GM23338 (cell line): ENCODE measurements at regions not wholly inside any gene's neighbourhood (a gene's known extent, or its start where the extent isn't known, plus 50 kb on each side); places are given as distances from the start of the nearest gene placed in this dataset.

Source experiments
- ATAC-seq: fragments of 200-7000 bp; cut with Tn5 transposase; 3 replicates; pipeline ENCODE4 v1.9.1; 2020
- DNase-seq: peaks from one replicate; pipeline ENCODE4 v3.0.0-alpha.2; 2015; ENCODE audit warnings: low spot score
- H2AFZ ChIP-seq: fragments of 200-600 bp; sonication (generic); 2 replicates; pipeline ENCODE4 v1.8.0; 2016; ENCODE audit warnings: antibody characterized with exemption, mild to moderate bottlenecking, moderate library complexity
- H3F3A ChIP-seq: fragments of 200-600 bp; sonication (generic); replicated peaks from 2 replicates; pipeline ENCODE4 v1.8.0; 2017; ENCODE audit warnings: antibody characterized with exemption, mixed run types, low read depth
- H3K27ac ChIP-seq: fragments of 200-600 bp; sonication (generic); 2 replicates; pipeline ENCODE4 v1.6.1; 2016; ENCODE audit warnings: low read depth
- H3K27me3 ChIP-seq: fragments of 200-600 bp; sonication (generic); 2 replicates; pipeline ENCODE4 v1.8.0; 2016; ENCODE audit warnings: mild to moderate bottlenecking, mixed run types, moderate library complexity; ENCODE audit not compliant: insufficient read depth
- H3K36me3 ChIP-seq: fragments of 200-600 bp; sonication (generic); 2 replicates; pipeline ENCODE4 v1.8.0; 2016; ENCODE audit warnings: mild to moderate bottlenecking; ENCODE audit not compliant: insufficient read depth
- H3K4me1 ChIP-seq: fragments of 200-600 bp; sonication (generic); 2 replicates; pipeline ENCODE4 v1.8.0; 2016; ENCODE audit warnings: mild to moderate bottlenecking, moderate library complexity; ENCODE audit not compliant: insufficient read depth
- H3K4me2 ChIP-seq: fragments of 200-600 bp; sonication (generic); 2 replicates; pipeline ENCODE4 v1.7.1; 2017; ENCODE audit warnings: mixed run types
- H3K4me3 ChIP-seq: fragments of 200-600 bp; sonication (generic); 2 replicates; pipeline ENCODE4 v1.6.1; 2016; ENCODE audit warnings: mixed run types
- H3K79me2 ChIP-seq: fragments of 200-600 bp; sonication (generic); replicated peaks from 2 replicates; pipeline ENCODE4 v1.8.0; 2017; ENCODE audit warnings: mild to moderate bottlenecking; ENCODE audit not compliant: insufficient read depth
- H3K9me2 ChIP-seq: fragments of 200-600 bp; sonication (generic); 2 replicates; pipeline ENCODE4 v1.8.0; 2017; ENCODE audit not compliant: insufficient read depth
- H4K20me1 ChIP-seq: fragments of 200-600 bp; sonication (generic); replicated peaks from 2 replicates; pipeline ENCODE4 v1.8.0; 2017; ENCODE audit warnings: mild to moderate bottlenecking; ENCODE audit not compliant: insufficient read depth
- H3K27ac Mint-ChIP-seq: 2 replicates; pipeline ENCODE4 v1.8.0; 2020; ENCODE audit warnings: inconsistent platforms, mild to moderate bottlenecking, moderate library complexity, mixed read lengths
- H3K27me3 Mint-ChIP-seq: 3 replicates; pipeline ENCODE4 v1.8.0; 2022; ENCODE audit warnings: low read depth, mild to moderate bottlenecking, moderate library complexity, mixed read lengths, inconsistent platforms; ENCODE audit not compliant: insufficient read depth, poor library complexity
- H3K36me3 Mint-ChIP-seq: 3 replicates; pipeline ENCODE4 v1.8.0; 2021; ENCODE audit warnings: low read depth, mild to moderate bottlenecking, inconsistent platforms, moderate library complexity, mixed read lengths
- H3K4me1 Mint-ChIP-seq: 3 replicates; pipeline ENCODE4 v1.8.0; 2020; ENCODE audit warnings: mild to moderate bottlenecking, inconsistent platforms, mixed read lengths
- H3K4me3 Mint-ChIP-seq: 3 replicates; pipeline ENCODE4 v1.8.0; 2021; ENCODE audit warnings: moderate library complexity, mild to moderate bottlenecking, inconsistent platforms, mixed read lengths
- H3K9me3 Mint-ChIP-seq: 3 replicates; pipeline ENCODE4 v1.8.0; 2020; ENCODE audit warnings: moderate library complexity, mild to moderate bottlenecking, inconsistent platforms, mixed read lengths
- CREB1 ChIP-seq: fragments of 250-450 bp; sonication (Bioruptor Pico); IDR thresholded peaks from 2 replicates; pipeline ENCODE4 v1.5.0; 2020; ENCODE audit warnings: low read depth, mild to moderate bottlenecking, moderate library complexity
- EZH2 ChIP-seq: fragments of 200-600 bp; sonication (generic); IDR thresholded peaks from one replicate; pipeline ENCODE4 v1.8.0; 2017; ENCODE audit warnings: antibody characterized with exemption, mild to moderate bottlenecking, low read depth; ENCODE audit not compliant: unreplicated experiment
- EZH2phosphoT487 ChIP-seq: fragments of 200-600 bp; sonication (generic); IDR thresholded peaks from one replicate; pipeline ENCODE4 v1.8.1; 2018; ENCODE audit warnings: antibody characterized with exemption; ENCODE audit not compliant: unreplicated experiment
- JUNB ChIP-seq: IDR thresholded peaks from one replicate; pipeline ENCODE4 v1.6.1; 2016; ENCODE audit warnings: antibody characterized with exemption; ENCODE audit not compliant: unreplicated experiment
- NANOG ChIP-seq: IDR thresholded peaks from 2 replicates; pipeline ENCODE4 v1.6.1; 2016; ENCODE audit warnings: antibody characterized with exemption, borderline replicate concordance
- POLR2AphosphoS5 ChIP-seq: IDR thresholded peaks from 2 replicates; pipeline ENCODE4 v1.6.1; 2016; ENCODE audit warnings: antibody characterized with exemption, low read depth
- STAT1 ChIP-seq: IDR thresholded peaks from one replicate; pipeline ENCODE4 v1.6.1; 2016; ENCODE audit warnings: antibody characterized with exemption; ENCODE audit not compliant: unreplicated experiment
- ZNF331 ChIP-seq: fragments of 250-450 bp; sonication (Bioruptor Pico); IDR thresholded peaks from 2 replicates; pipeline ENCODE4 v1.5.0; 2020; ENCODE audit warnings: low read depth, mild to moderate bottlenecking, moderate library complexity
- TF ChIP-seq, protein P1 (sequence below): fragments of 250-450 bp; sonication (Bioruptor Pico); IDR thresholded peaks from 2 replicates; pipeline ENCODE4 v1.5.0; 2020; ENCODE audit warnings: mild to moderate bottlenecking, moderate library complexity
- TF ChIP-seq, protein P2 (sequence below): IDR thresholded peaks from 2 replicates; pipeline ENCODE4 v1.6.1; 2016; ENCODE audit warnings: antibody characterized with exemption

DNA sequence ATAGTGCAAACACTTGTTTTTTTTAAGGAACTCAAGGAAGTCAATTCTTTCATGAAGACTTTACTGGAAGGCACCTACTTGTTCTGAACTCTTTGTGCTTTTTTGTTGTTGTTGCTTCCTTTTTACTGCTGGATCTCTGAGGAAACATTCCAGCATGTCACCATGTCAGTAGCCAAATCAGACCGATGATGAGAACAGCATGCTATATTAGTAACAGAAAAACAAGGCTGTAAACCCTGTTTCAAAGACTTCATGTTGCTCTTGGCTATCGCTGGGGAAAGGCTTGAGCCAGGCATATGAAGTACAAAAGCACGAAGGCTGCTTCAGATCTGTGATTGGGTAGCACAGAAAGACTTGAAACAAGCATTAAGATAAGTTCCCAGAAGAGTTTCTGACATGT is 125.6 kb upstream of the SLC5A12 start (continued):
- TF ChIP-seq, protein P1, sequence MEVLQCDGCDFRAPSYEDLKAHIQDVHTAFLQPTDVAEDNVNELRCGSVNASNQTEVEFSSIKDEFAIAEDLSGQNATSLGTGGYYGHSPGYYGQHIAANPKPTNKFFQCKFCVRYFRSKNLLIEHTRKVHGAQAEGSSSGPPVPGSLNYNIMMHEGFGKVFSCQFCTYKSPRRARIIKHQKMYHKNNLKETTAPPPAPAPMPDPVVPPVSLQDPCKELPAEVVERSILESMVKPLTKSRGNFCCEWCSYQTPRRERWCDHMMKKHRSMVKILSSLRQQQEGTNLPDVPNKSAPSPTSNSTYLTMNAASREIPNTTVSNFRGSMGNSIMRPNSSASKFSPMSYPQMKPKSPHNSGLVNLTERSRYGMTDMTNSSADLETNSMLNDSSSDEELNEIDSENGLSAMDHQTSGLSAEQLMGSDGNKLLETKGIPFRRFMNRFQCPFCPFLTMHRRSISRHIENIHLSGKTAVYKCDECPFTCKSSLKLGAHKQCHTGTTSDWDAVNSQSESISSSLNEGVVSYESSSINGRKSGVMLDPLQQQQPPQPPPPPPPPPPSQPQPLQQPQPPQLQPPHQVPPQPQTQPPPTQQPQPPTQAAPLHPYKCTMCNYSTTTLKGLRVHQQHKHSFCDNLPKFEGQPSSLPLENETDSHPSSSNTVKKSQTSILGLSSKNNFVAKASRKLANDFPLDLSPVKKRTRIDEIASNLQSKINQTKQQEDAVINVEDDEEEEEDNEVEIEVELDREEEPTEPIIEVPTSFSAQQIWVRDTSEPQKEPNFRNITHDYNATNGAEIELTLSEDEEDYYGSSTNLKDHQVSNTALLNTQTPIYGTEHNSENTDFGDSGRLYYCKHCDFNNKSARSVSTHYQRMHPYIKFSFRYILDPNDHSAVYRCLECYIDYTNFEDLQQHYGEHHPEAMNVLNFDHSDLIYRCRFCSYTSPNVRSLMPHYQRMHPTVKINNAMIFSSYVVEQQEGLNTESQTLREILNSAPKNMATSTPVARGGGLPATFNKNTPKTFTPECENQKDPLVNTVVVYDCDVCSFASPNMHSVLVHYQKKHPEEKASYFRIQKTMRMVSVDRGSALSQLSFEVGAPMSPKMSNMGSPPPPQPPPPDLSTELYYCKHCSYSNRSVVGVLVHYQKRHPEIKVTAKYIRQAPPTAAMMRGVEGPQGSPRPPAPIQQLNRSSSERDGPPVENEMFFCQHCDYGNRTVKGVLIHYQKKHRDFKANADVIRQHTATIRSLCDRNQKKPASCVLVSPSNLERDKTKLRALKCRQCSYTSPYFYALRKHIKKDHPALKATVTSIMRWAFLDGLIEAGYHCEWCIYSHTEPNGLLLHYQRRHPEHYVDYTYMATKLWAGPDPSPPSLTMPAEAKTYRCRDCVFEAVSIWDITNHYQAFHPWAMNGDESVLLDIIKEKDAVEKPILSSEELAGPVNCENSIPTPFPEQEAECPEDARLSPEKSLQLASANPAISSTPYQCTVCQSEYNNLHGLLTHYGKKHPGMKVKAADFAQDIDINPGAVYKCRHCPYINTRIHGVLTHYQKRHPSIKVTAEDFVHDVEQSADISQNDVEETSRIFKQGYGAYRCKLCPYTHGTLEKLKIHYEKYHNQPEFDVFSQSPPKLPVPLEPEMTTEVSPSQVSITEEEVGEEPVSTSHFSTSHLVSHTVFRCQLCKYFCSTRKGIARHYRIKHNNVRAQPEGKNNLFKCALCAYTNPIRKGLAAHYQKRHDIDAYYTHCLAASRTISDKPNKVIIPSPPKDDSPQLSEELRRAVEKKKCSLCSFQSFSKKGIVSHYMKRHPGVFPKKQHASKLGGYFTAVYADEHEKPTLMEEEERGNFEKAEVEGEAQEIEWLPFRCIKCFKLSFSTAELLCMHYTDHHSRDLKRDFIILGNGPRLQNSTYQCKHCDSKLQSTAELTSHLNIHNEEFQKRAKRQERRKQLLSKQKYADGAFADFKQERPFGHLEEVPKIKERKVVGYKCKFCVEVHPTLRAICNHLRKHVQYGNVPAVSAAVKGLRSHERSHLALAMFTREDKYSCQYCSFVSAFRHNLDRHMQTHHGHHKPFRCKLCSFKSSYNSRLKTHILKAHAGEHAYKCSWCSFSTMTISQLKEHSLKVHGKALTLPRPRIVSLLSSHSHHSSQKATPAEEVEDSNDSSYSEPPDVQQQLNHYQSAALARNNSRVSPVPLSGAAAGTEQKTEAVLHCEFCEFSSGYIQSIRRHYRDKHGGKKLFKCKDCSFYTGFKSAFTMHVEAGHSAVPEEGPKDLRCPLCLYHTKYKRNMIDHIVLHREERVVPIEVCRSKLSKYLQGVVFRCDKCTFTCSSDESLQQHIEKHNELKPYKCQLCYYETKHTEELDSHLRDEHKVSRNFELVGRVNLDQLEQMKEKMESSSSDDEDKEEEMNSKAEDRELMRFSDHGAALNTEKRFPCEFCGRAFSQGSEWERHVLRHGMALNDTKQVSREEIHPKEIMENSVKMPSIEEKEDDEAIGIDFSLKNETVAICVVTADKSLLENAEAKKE (CRISPR knock-in tag) = no peak
- no peak for TF ChIP-seq CREB1 (CRISPR knock-in tag)

DNA sequence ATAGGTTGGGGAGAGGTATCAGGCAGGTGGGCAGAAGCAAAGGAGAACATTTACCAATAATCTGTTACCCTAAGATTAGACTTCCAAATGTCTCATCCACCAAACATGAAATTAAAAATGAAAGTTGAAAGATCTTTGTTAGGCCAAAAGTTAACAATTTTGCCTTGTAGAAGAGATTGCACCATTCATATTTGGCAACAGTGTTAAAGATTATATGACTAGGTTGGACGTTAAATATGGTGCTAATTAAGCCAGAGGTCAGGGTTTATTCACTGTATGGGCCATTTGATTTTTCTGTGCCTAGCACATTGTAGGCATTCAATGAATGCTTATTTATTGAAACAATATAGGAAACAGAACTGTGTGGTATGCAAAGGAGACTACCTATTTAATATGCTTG is 126.1 kb upstream of the SLC5A12 start:
- no peak for ATAC-seq
- Mint-ChIP-seq H3K9me3 (peaks cover 3% of the 10 kb centered on the region; the same call in 2 of the 3 replicates), H3K4me1 (peaks cover 21% of the 10 kb centered on the region)

More for the DNA sequence above, 126.1 kb upstream of the SLC5A12 start:
- Mint-ChIP-seq H3K27ac (no peak overlapping the region), H3K36me3 (peaks cover 2% of the 10 kb centered on the region; the same call in 1 of the 3 replicates), H3K4me3 (no peak overlapping the region), H3K27me3 (no peaks in the 10 kb centered on the region)
- peaks cover 3% of the 10 kb centered on the region for H3K9me2 ChIP-seq
- TF ChIP-seq EZH2phosphoT487 (no peak), STAT1 (no peak), ZNF331 (CRISPR knock-in tag) (no peak), JUNB (no peak), EZH2 (no peak), POLR2AphosphoS5 (no peak), NANOG (no peak)
- TF ChIP-seq, protein P1 (CRISPR knock-in tag) = no peak
- TF ChIP-seq, protein P2, sequence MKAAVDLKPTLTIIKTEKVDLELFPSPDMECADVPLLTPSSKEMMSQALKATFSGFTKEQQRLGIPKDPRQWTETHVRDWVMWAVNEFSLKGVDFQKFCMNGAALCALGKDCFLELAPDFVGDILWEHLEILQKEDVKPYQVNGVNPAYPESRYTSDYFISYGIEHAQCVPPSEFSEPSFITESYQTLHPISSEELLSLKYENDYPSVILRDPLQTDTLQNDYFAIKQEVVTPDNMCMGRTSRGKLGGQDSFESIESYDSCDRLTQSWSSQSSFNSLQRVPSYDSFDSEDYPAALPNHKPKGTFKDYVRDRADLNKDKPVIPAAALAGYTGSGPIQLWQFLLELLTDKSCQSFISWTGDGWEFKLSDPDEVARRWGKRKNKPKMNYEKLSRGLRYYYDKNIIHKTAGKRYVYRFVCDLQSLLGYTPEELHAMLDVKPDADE = no peak
- no peaks in the 10 kb centered on the region for H3K36me3 ChIP-seq
- no peaks in the 10 kb centered on the region for H4K20me1 ChIP-seq
- no peak overlapping the region for H2AFZ ChIP-seq
- H3K79me2 ChIP-seq = no peaks in the 10 kb centered on the region
- DNase-seq = no peak
- no peak overlapping the region for H3K4me2 ChIP-seq
- peaks cover 17% of the 10 kb centered on the region for H3K4me1 ChIP-seq
- no peaks in the 10 kb centered on the region for H3F3A ChIP-seq
- H3K4me3 ChIP-seq = no peak overlapping the region
- H3K27me3 ChIP-seq = no peaks in the 10 kb centered on the region
- no peak overlapping the region for H3K27ac ChIP-seq
